Ovary (tissue), 7 donors: ENCODE measurements at regions not wholly inside any gene's neighbourhood (a gene's known extent, or its start where the extent isn't known, plus 50 kb on each side); places are given as distances from the start of the nearest gene placed in this dataset.

ENCODE experiments used
- DNase-seq, 5 donors: peaks; one replicate each; pipeline ENCODE4 v3.0.0-alpha.2; 2019 to 2020
- H3K27ac ChIP-seq, 2 donors: fragments of 200-600 bp; one replicate each; pipeline versions ENCODE4 v1.5.1 to v1.8.0; 2019 to 2022
- H3K27me3 ChIP-seq: fragments of 200-600 bp; one replicate; pipeline ENCODE4 v1.8.0; 2022
- H3K36me3 ChIP-seq: fragments of 200-600 bp; sonication (generic); one replicate; pipeline ENCODE4 v1.5.1; 2019
- H3K4me1 ChIP-seq: one replicate; pipeline ENCODE4 v1.8.1; 2013; ENCODE audit warnings: mild to moderate bottlenecking, moderate library complexity; ENCODE audit not compliant: insufficient read depth
- H3K4me3 ChIP-seq: fragments of 200-600 bp; sonication (generic); one replicate; pipeline ENCODE4 v1.5.1; 2017
- H3K9me3 ChIP-seq, 2 donors: fragments of 200-600 bp in 1 of 2; sonication (generic) in 1 of 2; one replicate each; pipeline versions ENCODE4 v1.5.1 to v1.8.1; 2013 to 2019; ENCODE audit warnings: mild to moderate bottlenecking in 1 of 2, moderate library complexity in 1 of 2
- CTCF ChIP-seq, 3 donors: fragments of 450-650 bp in 2 of 3; fragments of 200-600 bp in 1 of 3; IDR thresholded peaks; one replicate each; pipeline versions ENCODE4 v1.5.1 to v1.8.0; 2016 to 2022; ENCODE audit warnings: antibody characterized with exemption in 3 of 3, mild to moderate bottlenecking in 1 of 3
- EP300 ChIP-seq: sonication (generic); formaldehyde crosslinking; IDR thresholded peaks from one replicate; pipeline ENCODE4 v1.6.1; 2017; ENCODE audit warnings: antibody characterized with exemption
- POLR2A ChIP-seq: fragments of 450-650 bp; IDR thresholded peaks from one replicate; pipeline ENCODE4 v1.6.1; 2017; ENCODE audit warnings: antibody characterized with exemption, mild to moderate bottlenecking, moderate library complexity
- WGBS, 3 donors: extraction: QIAGEN DNeasy Blood & Tissue Kit in 1 of 3; methylation state at CpG; one replicate each; pipeline versions ENCODE4 v1.1.5 to v1.1.7; 2013 to 2017; 5-methylcytosine and 5-hydroxymethylcytosine counted together
- intact Hi-C, 4 donors: fragments of 100-400 bp; cut with DNase I; formaldehyde crosslinking; loops; one replicate each; pipeline versions ENCODE4 v1.11.0 to v1.15.1; 2022 to 2023
- donor health status: DM: no; HTN: no; CAD: no; lungs with moderate emphysema.
- donor health status: DM: no; HTN: no; CAD: no.
- donor health status: Bipolar disorder and iron deficiency.
- donor health status: DM: no; HTN: no; CAD: no.
- donor health status: DM: yes; HTN: yes; CAD: no.

GRCh38 chr3:106421426-106421825 is 552.6 kb upstream of the CBLB start:
- TF ChIP-seq EP300 (no peak), POLR2A (no peak), CTCF (IDR thresholded peaks at IDR 0.05) (no peak)
- WGBS, 3 donors: 52 to 61% (median 54%) methylated on average over 1 of the region's 1 CpG
- no peak for DNase-seq
- Histone ChIP-seq H3K9me3 (no peaks in the 10 kb centered on the region), H3K4me3 (no peak overlapping the region), H3K27ac (no peak overlapping the region), H3K27me3 (no peaks in the 10 kb centered on the region), H3K4me1 (peaks cover 3% of the 10 kb centered on the region), H3K36me3 (no peaks in the 10 kb centered on the region)
- intact Hi-C loops: no loop called here

GRCh38 chr3:106421909-106422308 is 553.1 kb upstream of the CBLB start:
- Histone ChIP-seq H3K4me3 (no peak overlapping the region), H3K27ac (no peak overlapping the region), H3K36me3 (no peaks in the 10 kb centered on the region), H3K9me3 (no peaks in the 10 kb centered on the region), H3K4me1 (peaks cover 3% of the 10 kb centered on the region), H3K27me3 (no peaks in the 10 kb centered on the region)
- intact Hi-C loops: no loop called here
- TF ChIP-seq CTCF (IDR thresholded peaks at IDR 0.05): no peak
- no peak for TF ChIP-seq POLR2A
- TF ChIP-seq EP300: no peak
- no peak for DNase-seq

GRCh38 chr3:106423321-106424225 is 554.8 kb upstream of the CBLB start:
- Histone ChIP-seq H3K27me3 (no peaks in the 10 kb centered on the region), H3K4me1 (peaks cover 3% of the 10 kb centered on the region), H3K36me3 (no peaks in the 10 kb centered on the region), H3K27ac (no peak overlapping the region), H3K4me3 (no peak overlapping the region), H3K9me3 (no peaks in the 10 kb centered on the region)
- TF ChIP-seq POLR2A: no peak
- TF ChIP-seq CTCF (IDR thresholded peaks at IDR 0.05): no peak
- TF ChIP-seq EP300: no peak
- intact Hi-C loops: no loop called here
- no peak for DNase-seq
- WGBS, 3 donors: 44 to 62% (median 54%) methylated on average over 7 of the region's 7 CpGs

GRCh38 chr3:106425026-106425425 is 556.2 kb upstream of the CBLB start:
- intact Hi-C loops: no loop called here
- H3K9me3 ChIP-seq: no peaks in the 10 kb centered on the region
- H3K27me3 ChIP-seq: no peaks in the 10 kb centered on the region
- H3K36me3 ChIP-seq: no peaks in the 10 kb centered on the region
- H3K4me1 ChIP-seq: peaks cover 3% of the 10 kb centered on the region
- DNase-seq: no peak
- 9 to 19% (median 9%) methylated on average over 2 of the region's 2 CpGs for WGBS, 3 donors
- H3K27ac ChIP-seq: no peak overlapping the region
- TF ChIP-seq CTCF (IDR thresholded peaks at IDR 0.05) (no peak), POLR2A (no peak), EP300 (no peak)
- no peak overlapping the region for H3K4me3 ChIP-seq
